Upper lobe of left lung (tissue), 6 donors: ENCODE measurements at regions not wholly inside any gene's neighbourhood (a gene's known extent, or its start where the extent isn't known, plus 50 kb on each side); places are given as distances from the start of the nearest gene placed in this dataset.

ENCODE experiments used
- ATAC-seq, 2 donors: fragments of 200-7000 bp; cut with Tn5 transposase; one replicate each; pipeline ENCODE4 v1.9.1; 2022; ENCODE audit warnings: mild to moderate bottlenecking in 2 of 2, moderate library complexity in 2 of 2; ENCODE audit not compliant: low FRiP score in 2 of 2
- DNase-seq, 2 donors: peaks; one replicate each; pipeline ENCODE4 v3.0.0-alpha.2; 2019 to 2020
- H3K27ac ChIP-seq, 4 donors: fragments of 200-600 bp; sonication (generic); one replicate each; pipeline ENCODE4 v1.5.1; 2016 to 2019
- H3K27me3 ChIP-seq, 4 donors: fragments of 200-600 bp; sonication (generic); one replicate each; pipeline ENCODE4 v1.5.1; 2017 to 2019
- H3K36me3 ChIP-seq, 4 donors: fragments of 200-600 bp; sonication (generic); one replicate each; pipeline ENCODE4 v1.5.1; 2016 to 2019
- H3K4me1 ChIP-seq, 4 donors: fragments of 200-600 bp; sonication (generic); one replicate each; pipeline ENCODE4 v1.5.1; 2018 to 2019
- H3K4me3 ChIP-seq, 4 donors: fragments of 200-600 bp; sonication (generic); one replicate each; pipeline ENCODE4 v1.5.1; 2017 to 2019; ENCODE audit warnings: mild to moderate bottlenecking in 2 of 4, moderate library complexity in 1 of 4
- H3K9me3 ChIP-seq, 4 donors: fragments of 200-600 bp; sonication (generic); one replicate each; pipeline ENCODE4 v1.5.1; 2018 to 2019
- CTCF ChIP-seq, 6 experiments: fragments of 450-650 bp in 4 of 6; fragments of 200-600 bp in 2 of 6; sonication (generic) in 2 of 6; IDR thresholded peaks; one replicate each; pipeline ENCODE4 v1.5.1; 2016 to 2019; ENCODE audit warnings: antibody characterized with exemption in 6 of 6
- EP300 ChIP-seq, 4 donors: sonication (generic); formaldehyde crosslinking; IDR thresholded peaks; one replicate each; pipeline ENCODE4 v1.5.1; 2017; ENCODE audit warnings: antibody characterized with exemption in 4 of 4, control low read depth in 2 of 4
- POLR2A ChIP-seq, 4 donors: fragments of 450-650 bp; IDR thresholded peaks; one replicate each; pipeline ENCODE4 v1.5.1; 2016 to 2017; ENCODE audit warnings: antibody characterized with exemption in 4 of 4, mild to moderate bottlenecking in 2 of 4
- POLR2AphosphoS5 ChIP-seq, 2 donors: sonication (generic); formaldehyde crosslinking; IDR thresholded peaks; one replicate each; pipeline ENCODE4 v1.5.1; 2017; ENCODE audit warnings: antibody characterized with exemption in 2 of 2
- WGBS, 2 donors: methylation state at CpG; one replicate each; pipeline ENCODE4 v1.1.5; 2017 to 2018; 5-methylcytosine and 5-hydroxymethylcytosine counted together
- donor health status: DM: no; HTN: no; CAD: no; lungs with moderate emphysema.
- donor health status: DM: no; HTN: yes; CAD: no; lungs with severe emphysema.

DNA sequence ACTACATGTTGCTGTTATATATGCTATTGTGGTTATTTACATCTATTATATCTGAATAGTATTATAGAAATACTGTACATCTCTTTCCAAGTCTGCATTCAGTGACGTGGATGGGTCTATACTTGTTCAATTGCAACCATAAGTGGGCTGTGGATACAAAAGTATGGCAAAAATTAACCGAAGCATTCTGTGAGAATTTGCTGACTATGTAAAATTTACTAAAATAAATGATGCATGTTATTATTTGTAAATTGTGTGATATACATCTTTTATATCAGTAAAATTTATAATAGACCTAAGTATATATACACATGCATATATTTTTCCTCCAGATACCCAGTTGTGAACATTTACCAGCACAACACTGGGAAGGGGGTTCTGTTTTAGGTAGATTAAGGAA lies 215.1 kb downstream of the NECTIN3 start:
- Histone ChIP-seq H3K27ac (no peak overlapping the region), H3K9me3 (no peaks in the 10 kb centered on the region), H3K4me1 (no peaks in the 10 kb centered on the region), H3K27me3 (no peaks in the 10 kb centered on the region), H3K4me3 (no peak overlapping the region), H3K36me3 (no peaks in the 10 kb centered on the region)
- no peak for ATAC-seq
- 88 to 95% methylated on average over 2 of the region's 2 CpGs for WGBS, 2 donors
- DNase-seq = no peak
- no peak for TF ChIP-seq CTCF (IDR thresholded peaks at IDR 0.05)
- TF ChIP-seq EP300 (IDR thresholded peaks at IDR 0.05) = no peak
- no peak for TF ChIP-seq POLR2A (IDR thresholded peaks at IDR 0.05)
- no peak for TF ChIP-seq POLR2AphosphoS5 (IDR thresholded peaks at IDR 0.05)

- ATAC-seq (no peak), DNase-seq (no peak)
- H3K27me3 ChIP-seq = no peaks in the 10 kb centered on the region
- WGBS, 2 donors = 90% methylated on average over 2 of the region's 2 CpGs; no CpG with 5 or more reads in 1 of the 2 donors
- H3K36me3 ChIP-seq = no peaks in the 10 kb centered on the region
- H3K9me3 ChIP-seq = no peaks in the 10 kb centered on the region
- no peaks in the 10 kb centered on the region for H3K4me1 ChIP-seq
- H3K27ac ChIP-seq = no peak overlapping the region
- TF ChIP-seq CTCF (IDR thresholded peaks at IDR 0.05) (no peak), POLR2AphosphoS5 (IDR thresholded peaks at IDR 0.05) (no peak), POLR2A (IDR thresholded peaks at IDR 0.05) (no peak), EP300 (IDR thresholded peaks at IDR 0.05) (no peak)
- no peak overlapping the region for H3K4me3 ChIP-seq
Measured at GRCh38 chr3:111292117-111292516, 220.5 kb downstream of the NECTIN3 start.

DNA sequence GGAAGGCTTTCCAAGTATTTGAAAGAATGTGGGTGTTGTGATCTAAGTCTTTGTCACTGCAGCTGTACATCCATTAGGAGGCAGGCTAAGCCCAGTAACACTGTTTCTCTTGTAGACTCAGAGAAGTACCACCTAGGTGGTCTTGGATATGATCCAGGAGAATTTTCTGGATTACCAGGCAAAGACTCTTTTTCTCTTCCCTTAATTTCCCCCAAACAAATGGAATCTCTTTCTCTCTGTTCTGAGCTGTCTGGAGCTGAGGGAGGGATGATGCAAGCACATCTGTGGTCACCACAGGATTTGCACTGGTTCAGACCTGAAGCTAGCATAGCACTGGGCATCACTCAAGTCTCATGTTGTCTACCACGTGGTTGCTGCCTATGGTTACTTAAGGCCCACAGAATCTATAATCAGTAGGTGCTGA lies 227.6 kb downstream of the NECTIN3 start:
- Histone ChIP-seq H3K4me1 (no peaks in the 10 kb centered on the region), H3K4me3 (no peak overlapping the region), H3K9me3 (no peaks in the 10 kb centered on the region), H3K27me3 (no peaks in the 10 kb centered on the region), H3K27ac (no peak overlapping the region), H3K36me3 (no peaks in the 10 kb centered on the region)
- WGBS, 2 donors = 63 to 93% methylated on average over 1 of the region's 1 CpG
- DNase-seq (no peak), ATAC-seq (no peak)
- TF ChIP-seq CTCF (IDR thresholded peaks at IDR 0.05) (no peak), POLR2AphosphoS5 (IDR thresholded peaks at IDR 0.05) (no peak), EP300 (IDR thresholded peaks at IDR 0.05) (no peak), POLR2A (IDR thresholded peaks at IDR 0.05) (no peak)

- Histone ChIP-seq H3K4me1 (no peaks in the 10 kb centered on the region), H3K27ac (no peak overlapping the region), H3K27me3 (no peaks in the 10 kb centered on the region), H3K36me3 (no peaks in the 10 kb centered on the region), H3K9me3 (no peaks in the 10 kb centered on the region), H3K4me3 (no peak overlapping the region)
- TF ChIP-seq EP300 (IDR thresholded peaks at IDR 0.05) (no peak), POLR2A (IDR thresholded peaks at IDR 0.05) (no peak), POLR2AphosphoS5 (IDR thresholded peaks at IDR 0.05) (no peak), CTCF (IDR thresholded peaks at IDR 0.05) (no peak)
- ATAC-seq (no peak), DNase-seq (no peak)
Measured at GRCh38 chr3:111301238-111301798, 229.7 kb downstream of the NECTIN3 start.

GRCh38 chr3:111302063-111302462 lies 230.4 kb downstream of the NECTIN3 start:
- no peak for TF ChIP-seq POLR2A (IDR thresholded peaks at IDR 0.05)
- no peak for TF ChIP-seq CTCF (IDR thresholded peaks at IDR 0.05)
- no peak for TF ChIP-seq POLR2AphosphoS5 (IDR thresholded peaks at IDR 0.05)
- no peak for TF ChIP-seq EP300 (IDR thresholded peaks at IDR 0.05)
- WGBS, 2 donors = 69 to 87% methylated on average over 1 of the region's 1 CpG
- no peaks in the 10 kb centered on the region for H3K9me3 ChIP-seq
- H3K4me3 ChIP-seq = no peak overlapping the region
- ATAC-seq (no peak), DNase-seq (no peak)
- no peaks in the 10 kb centered on the region for H3K4me1 ChIP-seq
- no peak overlapping the region for H3K27ac ChIP-seq
- H3K27me3 ChIP-seq = no peaks in the 10 kb centered on the region
- H3K36me3 ChIP-seq = no peaks in the 10 kb centered on the region
